WTC11 (cell line): ENCODE measurements at regions not wholly inside any gene's neighbourhood (a gene's known extent, or its start where the extent isn't known, plus 50 kb on each side); places are given as distances from the start of the nearest gene placed in this dataset.

ENCODE experiments used
- ATAC-seq: fragments of 200-7000 bp; cut with Tn5 transposase; 2 replicates; pipeline ENCODE4 v1.10.0; 2021; ENCODE audit warnings: mild to moderate bottlenecking, moderate library complexity
- CTCF ChIA-PET: fragments of 300-600 bp; sonication (Branson Sonifier 250); formaldehyde crosslinking; loops from one replicate; lab custom pipeline; 2021; ENCODE audit warnings: antibody characterized with exemption; lab: Charles Lee
- POLR2A ChIA-PET: fragments of 350-600 bp; sonication (Branson Sonifier 250); formaldehyde crosslinking; loops from one replicate; lab custom pipeline; 2021; ENCODE audit warnings: antibody characterized with exemption; lab: Charles Lee
- DNase-seq: peaks from one replicate; pipeline ENCODE4 v3.0.0; 2021; ENCODE audit warnings: low spot score
- H3K27ac Mint-ChIP-seq: 2 replicates; pipeline ENCODE4 v1.8.0; 2021; ENCODE audit warnings: mixed read lengths
- H3K27me3 Mint-ChIP-seq: 2 replicates; pipeline ENCODE4 v1.8.0; 2021; ENCODE audit warnings: low read depth, mild to moderate bottlenecking, moderate library complexity, mixed read lengths
- H3K36me3 Mint-ChIP-seq: 2 replicates; pipeline ENCODE4 v1.8.0; 2021; ENCODE audit warnings: mixed read lengths
- H3K4me1 Mint-ChIP-seq: 2 replicates; pipeline ENCODE4 v1.8.0; 2022; ENCODE audit warnings: mixed read lengths
- H3K4me3 Mint-ChIP-seq: 2 replicates; pipeline ENCODE4 v1.8.0; 2021; ENCODE audit warnings: mild to moderate bottlenecking, moderate library complexity, mixed read lengths
- H3K9me3 Mint-ChIP-seq: 2 replicates; pipeline ENCODE4 v1.8.0; 2021; ENCODE audit warnings: mixed read lengths
- CREM ChIP-seq: sonication (generic); formaldehyde crosslinking; IDR thresholded peaks from 2 replicates; pipeline ENCODE4 v1.8.1; 2022; ENCODE audit warnings: mild to moderate bottlenecking, missing genetic modification reagents, moderate library complexity
- FOXJ3 ChIP-seq: sonication (generic); formaldehyde crosslinking; IDR thresholded peaks from 2 replicates; pipeline ENCODE4 v1.9.0; 2021; ENCODE audit warnings: missing genetic modification reagents, mild to moderate bottlenecking, borderline replicate concordance
- GTF2I ChIP-seq: fragments of 250-450 bp; sonication (Bioruptor Pico); conservative IDR thresholded peaks from 2 replicates; pipeline ENCODE4 v1.4.0; 2021; ENCODE audit warnings: mild to moderate bottlenecking
- MXD4 ChIP-seq: fragments of 250-450 bp; sonication (Bioruptor Pico); IDR thresholded peaks from 2 replicates; pipeline ENCODE4 v1.8.0; 2021; ENCODE audit warnings: mild to moderate bottlenecking, moderate library complexity, borderline replicate concordance
- NFE2L1 ChIP-seq: sonication (generic); formaldehyde crosslinking; IDR thresholded peaks from 2 replicates; pipeline ENCODE4 v1.8.1; 2023; ENCODE audit warnings: missing genetic modification reagents
- RELA ChIP-seq: sonication (generic); formaldehyde crosslinking; IDR thresholded peaks from 2 replicates; pipeline ENCODE4 v1.8.1; 2022; ENCODE audit warnings: missing genetic modification reagents, mild to moderate bottlenecking, borderline replicate concordance
- RORB ChIP-seq: fragments of 250-450 bp; sonication (Bioruptor Pico); IDR thresholded peaks from 2 replicates; pipeline ENCODE4 v1.9.0; 2021; ENCODE audit warnings: mild to moderate bottlenecking
- SP1 ChIP-seq: sonication (generic); formaldehyde crosslinking; conservative IDR thresholded peaks from 2 replicates; pipeline ENCODE4 v1.8.1; 2022; ENCODE audit warnings: missing genetic modification reagents
- TP53 ChIP-seq: sonication (generic); formaldehyde crosslinking; IDR thresholded peaks from 2 replicates; pipeline ENCODE4 v1.8.1; 2023; ENCODE audit warnings: mild to moderate bottlenecking, missing genetic modification reagents
- ZNF671 ChIP-seq: fragments of 250-450 bp; sonication (Bioruptor Pico); IDR thresholded peaks from 2 replicates; pipeline ENCODE4 v1.8.0; 2021; ENCODE audit warnings: mild to moderate bottlenecking
- TF ChIP-seq, protein P1 (sequence below): sonication (generic); formaldehyde crosslinking; IDR thresholded peaks from 2 replicates; pipeline ENCODE4 v1.8.1; 2022; ENCODE audit warnings: mild to moderate bottlenecking, moderate library complexity, missing genetic modification reagents
- TF ChIP-seq, protein P2 (sequence below): sonication (generic); formaldehyde crosslinking; IDR thresholded peaks from 2 replicates; pipeline ENCODE4 v1.8.1; 2023; ENCODE audit warnings: mild to moderate bottlenecking, missing genetic modification reagents, borderline replicate concordance
- TF ChIP-seq, protein P3 (sequence below): fragments of 250-450 bp; sonication (Bioruptor Pico); IDR thresholded peaks from 2 replicates; pipeline ENCODE4 v1.9.0; 2021; ENCODE audit warnings: mild to moderate bottlenecking
- TF ChIP-seq, protein P4 (sequence below): sonication (generic); formaldehyde crosslinking; IDR thresholded peaks from 2 replicates; pipeline ENCODE4 v1.8.0; 2023; ENCODE audit warnings: missing genetic modification reagents, mild to moderate bottlenecking, borderline replicate concordance
- TF ChIP-seq, protein P5 (sequence below): sonication (generic); formaldehyde crosslinking; IDR thresholded peaks from 2 replicates; pipeline ENCODE4 v1.8.1; 2023; ENCODE audit warnings: mild to moderate bottlenecking, moderate library complexity, missing genetic modification reagents

DNA sequence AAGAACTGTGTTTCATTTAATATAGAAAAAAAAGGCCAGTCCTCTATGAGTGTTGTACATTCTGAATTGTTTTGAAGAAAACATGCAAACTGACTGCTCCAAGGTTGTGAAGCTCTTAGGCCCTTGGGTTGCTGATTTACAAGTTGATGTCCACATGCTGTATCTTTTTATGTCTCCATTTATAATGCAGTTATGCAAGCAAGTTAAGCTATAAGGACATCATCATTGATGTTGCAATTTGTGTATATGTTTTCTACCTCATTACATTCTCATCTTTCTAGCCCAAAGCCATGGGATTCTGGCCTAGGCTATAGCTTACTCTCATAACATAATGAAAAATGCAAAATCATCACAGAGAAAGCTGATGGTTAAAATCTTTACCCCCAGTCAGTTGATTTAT, 245.7 kb upstream of the AGTR1 start:
- TF ChIP-seq, protein P1, sequence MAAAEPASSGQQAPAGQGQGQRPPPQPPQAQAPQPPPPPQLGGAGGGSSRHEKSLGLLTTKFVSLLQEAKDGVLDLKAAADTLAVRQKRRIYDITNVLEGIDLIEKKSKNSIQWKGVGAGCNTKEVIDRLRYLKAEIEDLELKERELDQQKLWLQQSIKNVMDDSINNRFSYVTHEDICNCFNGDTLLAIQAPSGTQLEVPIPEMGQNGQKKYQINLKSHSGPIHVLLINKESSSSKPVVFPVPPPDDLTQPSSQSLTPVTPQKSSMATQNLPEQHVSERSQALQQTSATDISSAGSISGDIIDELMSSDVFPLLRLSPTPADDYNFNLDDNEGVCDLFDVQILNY (CRISPR knock-in tag) = no peak
- TF ChIP-seq TP53 (CRISPR knock-in tag) = no peak
- no peak for TF ChIP-seq GTF2I (CRISPR knock-in tag)
- TF ChIP-seq, protein P2, sequence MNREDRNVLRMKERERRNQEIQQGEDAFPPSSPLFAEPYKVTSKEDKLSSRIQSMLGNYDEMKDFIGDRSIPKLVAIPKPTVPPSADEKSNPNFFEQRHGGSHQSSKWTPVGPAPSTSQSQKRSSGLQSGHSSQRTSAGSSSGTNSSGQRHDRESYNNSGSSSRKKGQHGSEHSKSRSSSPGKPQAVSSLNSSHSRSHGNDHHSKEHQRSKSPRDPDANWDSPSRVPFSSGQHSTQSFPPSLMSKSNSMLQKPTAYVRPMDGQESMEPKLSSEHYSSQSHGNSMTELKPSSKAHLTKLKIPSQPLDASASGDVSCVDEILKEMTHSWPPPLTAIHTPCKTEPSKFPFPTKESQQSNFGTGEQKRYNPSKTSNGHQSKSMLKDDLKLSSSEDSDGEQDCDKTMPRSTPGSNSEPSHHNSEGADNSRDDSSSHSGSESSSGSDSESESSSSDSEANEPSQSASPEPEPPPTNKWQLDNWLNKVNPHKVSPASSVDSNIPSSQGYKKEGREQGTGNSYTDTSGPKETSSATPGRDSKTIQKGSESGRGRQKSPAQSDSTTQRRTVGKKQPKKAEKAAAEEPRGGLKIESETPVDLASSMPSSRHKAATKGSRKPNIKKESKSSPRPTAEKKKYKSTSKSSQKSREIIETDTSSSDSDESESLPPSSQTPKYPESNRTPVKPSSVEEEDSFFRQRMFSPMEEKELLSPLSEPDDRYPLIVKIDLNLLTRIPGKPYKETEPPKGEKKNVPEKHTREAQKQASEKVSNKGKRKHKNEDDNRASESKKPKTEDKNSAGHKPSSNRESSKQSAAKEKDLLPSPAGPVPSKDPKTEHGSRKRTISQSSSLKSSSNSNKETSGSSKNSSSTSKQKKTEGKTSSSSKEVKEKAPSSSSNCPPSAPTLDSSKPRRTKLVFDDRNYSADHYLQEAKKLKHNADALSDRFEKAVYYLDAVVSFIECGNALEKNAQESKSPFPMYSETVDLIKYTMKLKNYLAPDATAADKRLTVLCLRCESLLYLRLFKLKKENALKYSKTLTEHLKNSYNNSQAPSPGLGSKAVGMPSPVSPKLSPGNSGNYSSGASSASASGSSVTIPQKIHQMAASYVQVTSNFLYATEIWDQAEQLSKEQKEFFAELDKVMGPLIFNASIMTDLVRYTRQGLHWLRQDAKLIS (CRISPR knock-in tag) = no peak
- no peak for TF ChIP-seq NFE2L1 (CRISPR knock-in tag)
- Mint-ChIP-seq H3K4me3 (no peak overlapping the region), H3K27ac (no peak overlapping the region), H3K36me3 (no peaks in the 10 kb centered on the region), H3K9me3 (no peaks in the 10 kb centered on the region), H3K27me3 (no peaks in the 10 kb centered on the region), H3K4me1 (peaks cover 6% of the 10 kb centered on the region)
- DNase-seq (no peak), ATAC-seq (no peak)
- ChIA-PET POLR2A (no interaction called here), CTCF (no interaction called here)

DNA sequence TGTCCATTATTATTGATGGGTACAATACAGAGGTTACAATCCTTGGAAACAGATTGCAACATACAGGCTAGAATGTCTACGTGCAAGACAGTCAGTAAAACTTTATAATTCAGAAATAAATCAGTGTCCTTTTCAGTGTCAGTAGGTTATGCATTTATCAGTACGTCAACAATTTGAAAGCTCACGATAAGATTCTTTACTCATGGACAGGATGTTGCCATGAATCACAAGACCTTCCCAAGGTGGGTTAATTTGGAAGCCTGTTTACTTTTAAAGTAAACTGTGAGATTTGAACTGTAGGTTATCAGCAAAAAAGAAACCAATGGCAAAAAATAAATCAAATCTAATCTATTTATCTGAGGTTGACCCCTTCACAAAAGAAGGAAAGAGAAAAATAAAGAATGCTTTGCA, 243.9 kb upstream of the AGTR1 start:
- POLR2A ChIA-PET = no interaction called here
- H3K9me3 Mint-ChIP-seq = peaks cover 5% of the 10 kb centered on the region

DNA sequence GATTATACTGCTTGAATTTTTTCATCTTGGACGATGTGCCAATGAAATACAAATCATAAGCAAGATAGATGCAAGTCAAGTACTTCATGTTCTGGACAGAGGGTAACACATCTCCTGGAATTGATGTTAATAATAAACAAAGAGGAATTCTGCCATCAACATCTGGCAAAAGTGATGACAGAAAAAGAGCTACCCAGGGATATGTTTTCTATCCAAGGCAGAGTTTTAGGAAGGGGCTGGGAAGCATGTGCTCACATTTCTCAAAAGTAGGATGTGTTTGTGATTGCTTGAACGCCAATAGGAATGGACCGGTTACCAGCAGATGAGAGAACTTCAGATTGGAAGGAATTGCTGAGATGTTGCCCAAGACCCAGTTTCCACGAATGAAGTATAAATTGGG, 242.6 kb upstream of the AGTR1 start:
- Mint-ChIP-seq H3K27me3 (no peaks in the 10 kb centered on the region), H3K36me3 (peaks cover 10% of the 10 kb centered on the region), H3K4me1 (peaks cover 6% of the 10 kb centered on the region), H3K4me3 (no peak overlapping the region), H3K27ac (no peak overlapping the region), H3K9me3 (peaks cover 11% of the 10 kb centered on the region)
- ATAC-seq = no peak
- DNase-seq = no peak
- ChIA-PET POLR2A (no interaction called here), CTCF (interaction anchor here (0.5 kb wide), 1 partner anchor 78 kb away, joined by 5 read pairs; no protein-coding TSS in a partner anchor)
- TF ChIP-seq RELA (no peak), ZNF671 (CRISPR knock-in tag) (no peak), SP1 (CRISPR knock-in tag) (no peak), CREM (CRISPR knock-in tag) (no peak)
- TF ChIP-seq, protein P3, sequence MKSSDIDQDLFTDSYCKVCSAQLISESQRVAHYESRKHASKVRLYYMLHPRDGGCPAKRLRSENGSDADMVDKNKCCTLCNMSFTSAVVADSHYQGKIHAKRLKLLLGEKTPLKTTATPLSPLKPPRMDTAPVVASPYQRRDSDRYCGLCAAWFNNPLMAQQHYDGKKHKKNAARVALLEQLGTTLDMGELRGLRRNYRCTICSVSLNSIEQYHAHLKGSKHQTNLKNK (CRISPR knock-in tag) = no peak
- TF ChIP-seq, protein P2 (CRISPR knock-in tag) = no peak

More for the DNA sequence above, 243.9 kb upstream of the AGTR1 start:
- 0 out of 2 replicates have a peak overlapping the region, but pooled peaks have one; percentile 3 for H3K27ac Mint-ChIP-seq
- TF ChIP-seq MXD4 (CRISPR knock-in tag) = no peak
- no peak for TF ChIP-seq RORB (CRISPR knock-in tag)
- no peak for TF ChIP-seq FOXJ3 (CRISPR knock-in tag)
- TF ChIP-seq, protein P4, sequence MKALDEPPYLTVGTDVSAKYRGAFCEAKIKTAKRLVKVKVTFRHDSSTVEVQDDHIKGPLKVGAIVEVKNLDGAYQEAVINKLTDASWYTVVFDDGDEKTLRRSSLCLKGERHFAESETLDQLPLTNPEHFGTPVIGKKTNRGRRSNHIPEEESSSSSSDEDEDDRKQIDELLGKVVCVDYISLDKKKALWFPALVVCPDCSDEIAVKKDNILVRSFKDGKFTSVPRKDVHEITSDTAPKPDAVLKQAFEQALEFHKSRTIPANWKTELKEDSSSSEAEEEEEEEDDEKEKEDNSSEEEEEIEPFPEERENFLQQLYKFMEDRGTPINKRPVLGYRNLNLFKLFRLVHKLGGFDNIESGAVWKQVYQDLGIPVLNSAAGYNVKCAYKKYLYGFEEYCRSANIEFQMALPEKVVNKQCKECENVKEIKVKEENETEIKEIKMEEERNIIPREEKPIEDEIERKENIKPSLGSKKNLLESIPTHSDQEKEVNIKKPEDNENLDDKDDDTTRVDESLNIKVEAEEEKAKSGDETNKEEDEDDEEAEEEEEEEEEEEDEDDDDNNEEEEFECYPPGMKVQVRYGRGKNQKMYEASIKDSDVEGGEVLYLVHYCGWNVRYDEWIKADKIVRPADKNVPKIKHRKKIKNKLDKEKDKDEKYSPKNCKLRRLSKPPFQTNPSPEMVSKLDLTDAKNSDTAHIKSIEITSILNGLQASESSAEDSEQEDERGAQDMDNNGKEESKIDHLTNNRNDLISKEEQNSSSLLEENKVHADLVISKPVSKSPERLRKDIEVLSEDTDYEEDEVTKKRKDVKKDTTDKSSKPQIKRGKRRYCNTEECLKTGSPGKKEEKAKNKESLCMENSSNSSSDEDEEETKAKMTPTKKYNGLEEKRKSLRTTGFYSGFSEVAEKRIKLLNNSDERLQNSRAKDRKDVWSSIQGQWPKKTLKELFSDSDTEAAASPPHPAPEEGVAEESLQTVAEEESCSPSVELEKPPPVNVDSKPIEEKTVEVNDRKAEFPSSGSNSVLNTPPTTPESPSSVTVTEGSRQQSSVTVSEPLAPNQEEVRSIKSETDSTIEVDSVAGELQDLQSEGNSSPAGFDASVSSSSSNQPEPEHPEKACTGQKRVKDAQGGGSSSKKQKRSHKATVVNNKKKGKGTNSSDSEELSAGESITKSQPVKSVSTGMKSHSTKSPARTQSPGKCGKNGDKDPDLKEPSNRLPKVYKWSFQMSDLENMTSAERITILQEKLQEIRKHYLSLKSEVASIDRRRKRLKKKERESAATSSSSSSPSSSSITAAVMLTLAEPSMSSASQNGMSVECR (CRISPR knock-in tag) = no peak
- TF ChIP-seq, protein P5, sequence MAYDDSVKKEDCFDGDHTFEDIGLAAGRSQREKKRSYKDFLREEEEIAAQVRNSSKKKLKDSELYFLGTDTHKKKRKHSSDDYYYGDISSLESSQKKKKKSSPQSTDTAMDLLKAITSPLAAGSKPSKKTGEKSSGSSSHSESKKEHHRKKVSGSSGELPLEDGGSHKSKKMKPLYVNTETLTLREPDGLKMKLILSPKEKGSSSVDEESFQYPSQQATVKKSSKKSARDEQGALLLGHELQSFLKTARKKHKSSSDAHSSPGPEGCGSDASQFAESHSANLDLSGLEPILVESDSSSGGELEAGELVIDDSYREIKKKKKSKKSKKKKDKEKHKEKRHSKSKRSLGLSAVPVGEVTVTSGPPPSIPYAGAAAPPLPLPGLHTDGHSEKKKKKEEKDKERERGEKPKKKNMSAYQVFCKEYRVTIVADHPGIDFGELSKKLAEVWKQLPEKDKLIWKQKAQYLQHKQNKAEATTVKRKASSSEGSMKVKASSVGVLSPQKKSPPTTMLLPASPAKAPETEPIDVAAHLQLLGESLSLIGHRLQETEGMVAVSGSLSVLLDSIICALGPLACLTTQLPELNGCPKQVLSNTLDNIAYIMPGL (CRISPR knock-in tag) = no peak
- DNase-seq (no peak), ATAC-seq (no peak)
- peaks cover 6% of the 10 kb centered on the region for H3K4me1 Mint-ChIP-seq
- H3K27me3 Mint-ChIP-seq = no peaks in the 10 kb centered on the region
- CTCF ChIA-PET = no interaction called here
- peaks cover 4% of the 10 kb centered on the region for H3K36me3 Mint-ChIP-seq
- no peak overlapping the region for H3K4me3 Mint-ChIP-seq
